Ascending aorta (tissue), 2 donors: ENCODE measurements at regions not wholly inside any gene's neighbourhood (a gene's known extent, or its start where the extent isn't known, plus 50 kb on each side); places are given as distances from the start of the nearest gene placed in this dataset.

Experiments used
- DNase-seq, 2 donors: peaks; one replicate each; pipeline ENCODE4 v3.0.0-alpha.2; 2019; ENCODE audit warnings: low spot score in 2 of 2
- H3K27ac ChIP-seq, 2 donors: fragments of 200-600 bp; sonication (generic); one replicate each; pipeline ENCODE4 v1.5.1; 2016 to 2017; ENCODE audit warnings: mild to moderate bottlenecking in 1 of 2
- H3K27me3 ChIP-seq: fragments of 200-600 bp; sonication (generic); one replicate; pipeline ENCODE4 v1.5.1; 2017
- H3K36me3 ChIP-seq, 2 donors: fragments of 200-600 bp; sonication (generic); one replicate each; pipeline ENCODE4 v1.5.1; 2016
- H3K4me1 ChIP-seq, 2 donors: fragments of 200-600 bp; sonication (generic); one replicate each; pipeline ENCODE4 v1.5.1; 2016 to 2017; ENCODE audit warnings: mild to moderate bottlenecking in 1 of 2
- H3K4me3 ChIP-seq, 2 donors: fragments of 200-600 bp; sonication (generic); one replicate each; pipeline ENCODE4 v1.5.1; 2016 to 2017; ENCODE audit warnings: mild to moderate bottlenecking in 1 of 2
- H3K9me3 ChIP-seq, 2 donors: fragments of 200-600 bp; sonication (generic); one replicate each; pipeline ENCODE4 v1.5.1; 2016
- intact Hi-C: fragments of 100-400 bp; cut with DNase I; formaldehyde crosslinking; loops from one replicate; pipeline ENCODE4 v1.15.1; 2023
- TF ChIP-seq, protein P1 (sequence below), 3 experiments: fragments of 200-600 bp in 2 of 3; fragments of 450-650 bp in 1 of 3; sonication (generic) in 2 of 3; IDR thresholded peaks; one replicate each; pipeline ENCODE4 v1.5.1; 2016 to 2019; ENCODE audit warnings: antibody characterized with exemption in 3 of 3, mild to moderate bottlenecking in 1 of 3, moderate library complexity in 1 of 3

DNA sequence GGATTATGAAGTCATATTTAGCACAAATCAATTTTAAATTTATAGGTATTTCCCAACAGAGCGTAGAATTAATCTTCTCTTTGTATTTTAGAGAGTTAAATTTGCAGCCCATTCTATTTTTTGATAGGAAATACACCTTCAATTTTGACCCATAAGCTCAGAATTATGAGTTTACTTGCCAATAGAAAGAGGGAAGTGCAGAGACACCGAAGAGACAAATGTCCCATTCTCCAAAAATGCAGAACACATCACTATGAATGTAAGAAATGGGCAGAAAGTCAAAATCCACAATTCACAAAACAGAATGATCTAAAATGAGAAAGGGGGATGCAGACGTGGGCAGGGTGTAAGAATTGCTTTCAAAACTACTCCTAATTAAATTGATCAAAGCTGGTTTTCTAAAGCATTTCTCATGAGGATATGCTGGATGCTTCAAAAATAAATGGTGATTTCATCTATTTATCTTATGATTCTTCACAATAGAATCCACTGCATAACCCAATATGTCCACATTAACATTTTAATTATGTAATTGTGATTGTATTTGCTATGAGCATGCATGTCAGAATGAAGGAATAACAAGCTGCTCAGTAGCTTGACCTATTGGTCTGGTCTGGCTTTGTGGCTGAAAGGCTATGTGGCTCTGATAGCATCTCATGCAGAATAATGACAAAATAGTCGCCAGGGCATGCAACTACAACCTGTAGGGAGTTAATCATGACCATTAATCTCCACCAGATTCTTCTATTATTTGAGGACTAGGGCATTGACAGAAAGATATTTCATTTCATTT, 550.1 kb upstream of the CDH18 start:
- intact Hi-C loops, result no loop called here

DNA sequence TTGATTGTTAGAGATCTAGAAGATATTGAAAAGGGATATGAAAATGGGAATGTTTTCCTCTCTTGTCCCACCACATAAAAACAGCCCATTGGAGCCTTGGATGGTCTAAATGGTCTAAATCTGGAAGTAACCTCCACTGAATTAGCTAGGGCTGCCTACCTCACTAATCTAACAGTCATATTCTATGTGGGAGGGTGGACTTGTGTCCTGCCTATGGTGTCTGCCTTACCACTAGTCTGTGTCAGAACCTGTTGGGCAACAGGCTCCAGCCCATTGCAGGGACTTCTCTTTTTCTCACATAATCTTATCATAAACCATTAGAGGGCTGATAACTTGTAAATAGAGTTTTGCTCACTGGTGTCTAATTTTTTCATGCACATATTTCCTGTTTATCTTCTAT, 548.8 kb upstream of the CDH18 start:
- Histone ChIP-seq H3K9me3 (no peaks in the 10 kb centered on the region), H3K36me3 (no peaks in the 10 kb centered on the region), H3K27me3 (no peaks in the 10 kb centered on the region), H3K4me1 (no peaks in the 10 kb centered on the region), H3K4me3 (no peak overlapping the region), H3K27ac (no peak overlapping the region)
- DNase-seq, result no peak
- intact Hi-C loops, result no loop called here
- TF ChIP-seq, protein P1, sequence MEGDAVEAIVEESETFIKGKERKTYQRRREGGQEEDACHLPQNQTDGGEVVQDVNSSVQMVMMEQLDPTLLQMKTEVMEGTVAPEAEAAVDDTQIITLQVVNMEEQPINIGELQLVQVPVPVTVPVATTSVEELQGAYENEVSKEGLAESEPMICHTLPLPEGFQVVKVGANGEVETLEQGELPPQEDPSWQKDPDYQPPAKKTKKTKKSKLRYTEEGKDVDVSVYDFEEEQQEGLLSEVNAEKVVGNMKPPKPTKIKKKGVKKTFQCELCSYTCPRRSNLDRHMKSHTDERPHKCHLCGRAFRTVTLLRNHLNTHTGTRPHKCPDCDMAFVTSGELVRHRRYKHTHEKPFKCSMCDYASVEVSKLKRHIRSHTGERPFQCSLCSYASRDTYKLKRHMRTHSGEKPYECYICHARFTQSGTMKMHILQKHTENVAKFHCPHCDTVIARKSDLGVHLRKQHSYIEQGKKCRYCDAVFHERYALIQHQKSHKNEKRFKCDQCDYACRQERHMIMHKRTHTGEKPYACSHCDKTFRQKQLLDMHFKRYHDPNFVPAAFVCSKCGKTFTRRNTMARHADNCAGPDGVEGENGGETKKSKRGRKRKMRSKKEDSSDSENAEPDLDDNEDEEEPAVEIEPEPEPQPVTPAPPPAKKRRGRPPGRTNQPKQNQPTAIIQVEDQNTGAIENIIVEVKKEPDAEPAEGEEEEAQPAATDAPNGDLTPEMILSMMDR (IDR thresholded peaks at IDR 0.05), result no peak

More for the DNA sequence above, 550.1 kb upstream of the CDH18 start:
- DNase-seq, result no peak
- H3K36me3 ChIP-seq, result no peaks in the 10 kb centered on the region
- TF ChIP-seq, protein P1 (IDR thresholded peaks at IDR 0.05), result no peak
- H3K9me3 ChIP-seq, result no peaks in the 10 kb centered on the region
- H3K4me3 ChIP-seq, result no peak overlapping the region
- no peaks in the 10 kb centered on the region for H3K4me1 ChIP-seq
- H3K27me3 ChIP-seq, result no peaks in the 10 kb centered on the region
- no peak overlapping the region for H3K27ac ChIP-seq

DNA sequence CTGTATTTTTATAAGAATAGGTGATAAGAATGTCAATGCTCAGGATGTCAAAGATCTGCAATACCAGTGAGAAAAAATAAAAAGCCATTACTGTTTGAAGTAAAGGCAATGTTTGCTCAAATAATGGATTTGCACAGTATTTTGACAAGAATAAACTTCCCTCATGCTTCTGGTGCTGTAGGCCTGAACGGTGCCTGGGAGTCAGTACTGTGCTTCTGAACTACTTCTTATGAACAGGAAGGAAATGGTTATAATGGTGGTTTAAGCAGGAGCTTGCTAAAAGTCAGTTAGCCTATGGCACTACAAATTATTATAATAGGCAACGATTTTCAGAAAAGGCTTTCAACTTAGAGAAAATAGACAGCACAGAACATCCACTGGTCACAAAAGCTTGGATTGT, 548.3 kb upstream of the CDH18 start:
- Histone ChIP-seq H3K4me3 (no peak overlapping the region), H3K36me3 (no peaks in the 10 kb centered on the region), H3K4me1 (no peaks in the 10 kb centered on the region), H3K9me3 (no peaks in the 10 kb centered on the region), H3K27me3 (no peaks in the 10 kb centered on the region), H3K27ac (no peak overlapping the region)
- TF ChIP-seq, protein P1 (IDR thresholded peaks at IDR 0.05), result no peak
- intact Hi-C loops, result no loop called here
- no peak for DNase-seq

DNA sequence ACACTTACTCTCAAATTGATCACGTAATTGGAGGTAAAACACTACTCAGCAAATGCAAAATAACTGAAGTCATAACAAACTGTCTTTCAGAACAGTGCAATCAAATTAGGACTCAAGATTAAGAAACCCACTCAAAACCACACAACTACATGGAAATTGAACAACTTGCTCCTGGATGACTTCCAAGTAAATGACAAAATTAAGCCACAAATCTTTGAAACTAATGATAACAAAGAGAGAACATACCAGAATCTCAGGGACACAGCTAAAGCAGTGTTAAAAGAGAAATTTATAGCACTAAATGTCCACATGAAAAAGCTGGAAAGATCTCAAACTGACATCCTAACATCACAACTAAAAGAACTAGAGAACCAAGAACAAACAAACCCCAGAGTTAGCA, 540.5 kb upstream of the CDH18 start:
- Histone ChIP-seq H3K36me3 (no peaks in the 10 kb centered on the region), H3K27me3 (no peaks in the 10 kb centered on the region), H3K4me1 (no peaks in the 10 kb centered on the region), H3K27ac (no peak overlapping the region), H3K9me3 (no peaks in the 10 kb centered on the region), H3K4me3 (no peak overlapping the region)
- DNase-seq, result no peak
- TF ChIP-seq, protein P1 (IDR thresholded peaks at IDR 0.05), result no peak
- intact Hi-C loops, result no loop called here

DNA sequence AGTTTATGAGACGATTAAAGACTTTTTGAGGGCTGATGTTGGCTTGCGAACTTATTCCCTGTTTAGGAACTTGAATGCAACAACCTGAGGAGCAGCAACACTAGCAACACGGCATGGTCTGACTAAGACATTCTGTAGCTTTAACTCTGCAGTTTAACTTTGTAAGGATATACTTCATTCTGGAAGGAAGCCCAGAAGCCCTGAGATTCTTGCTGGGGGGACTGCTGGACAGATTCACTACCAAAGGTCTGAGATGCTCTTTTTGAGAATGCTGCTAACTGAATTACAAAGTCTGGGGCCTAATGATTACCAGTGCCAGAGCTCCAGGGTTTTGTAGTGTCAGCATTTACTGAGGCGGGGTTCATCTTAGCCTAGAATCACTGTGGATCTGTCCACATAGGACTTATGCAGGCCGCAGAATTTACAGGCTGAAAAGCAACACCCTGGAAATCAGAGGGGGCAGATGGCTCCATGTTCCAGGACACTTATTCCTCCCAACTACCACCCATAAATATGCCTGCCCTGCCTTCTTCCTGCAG, 537.1 kb upstream of the CDH18 start:
- no peak overlapping the region for H3K4me3 ChIP-seq
- H3K4me1 ChIP-seq, result no peaks in the 10 kb centered on the region
- H3K27ac ChIP-seq, result no peak overlapping the region
- intact Hi-C loops, result no loop called here
- TF ChIP-seq, protein P1 (IDR thresholded peaks at IDR 0.05), result no peak
- no peaks in the 10 kb centered on the region for H3K9me3 ChIP-seq
- no peaks in the 10 kb centered on the region for H3K27me3 ChIP-seq
- H3K36me3 ChIP-seq, result no peaks in the 10 kb centered on the region
- DNase-seq, result no peak
